Right lobe of liver (tissue), 4 donors: ENCODE measurements at regions not wholly inside any gene's neighbourhood (a gene's known extent, or its start where the extent isn't known, plus 50 kb on each side); places are given as distances from the start of the nearest gene placed in this dataset.

Source experiments
- POLR2A ChIP-seq: fragments of 450-650 bp; IDR thresholded peaks from one replicate; pipeline ENCODE4 v1.6.1; 2017; ENCODE audit warnings: antibody characterized with exemption, mild to moderate bottlenecking
- TF ChIP-seq, protein P1 (sequence below), 4 donors: fragments of 200-600 bp in 3 of 4; fragments of 450-650 bp in 1 of 4; IDR thresholded peaks; one replicate each; pipeline versions ENCODE4 v1.5.1 to v1.8.0; 2016 to 2022; ENCODE audit warnings: antibody characterized with exemption in 4 of 4, mild to moderate bottlenecking in 2 of 4
- donor health status: DM: no; HTN: no; CAD: no.
- donor health status: DM: no; HTN: no; CAD: no.
- donor health status: DM: no; HTN: yes; CAD: no.

GRCh38 chr2:195438692-195439091 lies 218.3 kb upstream of the SLC39A10 start:
- TF ChIP-seq, protein P1, sequence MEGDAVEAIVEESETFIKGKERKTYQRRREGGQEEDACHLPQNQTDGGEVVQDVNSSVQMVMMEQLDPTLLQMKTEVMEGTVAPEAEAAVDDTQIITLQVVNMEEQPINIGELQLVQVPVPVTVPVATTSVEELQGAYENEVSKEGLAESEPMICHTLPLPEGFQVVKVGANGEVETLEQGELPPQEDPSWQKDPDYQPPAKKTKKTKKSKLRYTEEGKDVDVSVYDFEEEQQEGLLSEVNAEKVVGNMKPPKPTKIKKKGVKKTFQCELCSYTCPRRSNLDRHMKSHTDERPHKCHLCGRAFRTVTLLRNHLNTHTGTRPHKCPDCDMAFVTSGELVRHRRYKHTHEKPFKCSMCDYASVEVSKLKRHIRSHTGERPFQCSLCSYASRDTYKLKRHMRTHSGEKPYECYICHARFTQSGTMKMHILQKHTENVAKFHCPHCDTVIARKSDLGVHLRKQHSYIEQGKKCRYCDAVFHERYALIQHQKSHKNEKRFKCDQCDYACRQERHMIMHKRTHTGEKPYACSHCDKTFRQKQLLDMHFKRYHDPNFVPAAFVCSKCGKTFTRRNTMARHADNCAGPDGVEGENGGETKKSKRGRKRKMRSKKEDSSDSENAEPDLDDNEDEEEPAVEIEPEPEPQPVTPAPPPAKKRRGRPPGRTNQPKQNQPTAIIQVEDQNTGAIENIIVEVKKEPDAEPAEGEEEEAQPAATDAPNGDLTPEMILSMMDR (IDR thresholded peaks at IDR 0.05) = no peak
- no peak for TF ChIP-seq POLR2A
